ENCODE measurements at regions not wholly inside any gene's neighbourhood (a gene's known extent, or its start where the extent isn't known, plus 50 kb on each side); places are given as distances from the start of the nearest gene placed in this dataset.

DNA sequence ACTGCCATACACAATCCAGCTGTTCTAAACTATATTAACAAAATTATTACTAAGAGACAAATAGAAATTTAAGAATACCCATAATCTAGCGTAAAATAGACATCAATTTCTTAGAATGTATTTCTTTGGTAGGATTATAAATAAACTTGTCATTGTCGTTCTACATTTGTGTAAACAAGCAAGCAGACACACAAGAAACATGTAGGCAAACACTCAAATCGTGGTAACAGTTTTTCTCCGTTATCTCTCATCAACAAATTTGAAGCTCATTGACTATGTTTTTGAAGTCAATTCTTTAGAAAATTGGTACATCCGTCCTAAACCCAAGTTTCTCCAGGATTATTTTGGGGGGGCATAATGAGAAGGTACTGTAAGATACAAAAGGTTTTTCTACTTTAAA, 832.2 kb downstream of the DTWD2 start:
- TF ChIP-seq EP300 (IDR thresholded peaks at IDR 0.05) (no peak), POLR2A (IDR thresholded peaks at IDR 0.05) (no peak), POLR2AphosphoS5 (IDR thresholded peaks at IDR 0.05) (no peak)
- TF ChIP-seq, protein P1, sequence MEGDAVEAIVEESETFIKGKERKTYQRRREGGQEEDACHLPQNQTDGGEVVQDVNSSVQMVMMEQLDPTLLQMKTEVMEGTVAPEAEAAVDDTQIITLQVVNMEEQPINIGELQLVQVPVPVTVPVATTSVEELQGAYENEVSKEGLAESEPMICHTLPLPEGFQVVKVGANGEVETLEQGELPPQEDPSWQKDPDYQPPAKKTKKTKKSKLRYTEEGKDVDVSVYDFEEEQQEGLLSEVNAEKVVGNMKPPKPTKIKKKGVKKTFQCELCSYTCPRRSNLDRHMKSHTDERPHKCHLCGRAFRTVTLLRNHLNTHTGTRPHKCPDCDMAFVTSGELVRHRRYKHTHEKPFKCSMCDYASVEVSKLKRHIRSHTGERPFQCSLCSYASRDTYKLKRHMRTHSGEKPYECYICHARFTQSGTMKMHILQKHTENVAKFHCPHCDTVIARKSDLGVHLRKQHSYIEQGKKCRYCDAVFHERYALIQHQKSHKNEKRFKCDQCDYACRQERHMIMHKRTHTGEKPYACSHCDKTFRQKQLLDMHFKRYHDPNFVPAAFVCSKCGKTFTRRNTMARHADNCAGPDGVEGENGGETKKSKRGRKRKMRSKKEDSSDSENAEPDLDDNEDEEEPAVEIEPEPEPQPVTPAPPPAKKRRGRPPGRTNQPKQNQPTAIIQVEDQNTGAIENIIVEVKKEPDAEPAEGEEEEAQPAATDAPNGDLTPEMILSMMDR (IDR thresholded peaks at IDR 0.05), result no peak
- Histone ChIP-seq H3K27ac (no peak overlapping the region), H3K36me3 (no peaks in the 10 kb centered on the region), H3K4me3 (no peak overlapping the region), H3K4me1 (no peaks in the 10 kb centered on the region), H3K27me3 (no peaks in the 10 kb centered on the region), H3K9me3 (no peaks in the 10 kb centered on the region)
- no peak for ATAC-seq
- WGBS, 2 donors (ENCODE audit: low coverage in 1 of 2), result 84 to 88% methylated on average over 5 of the region's 5 CpGs

DNA sequence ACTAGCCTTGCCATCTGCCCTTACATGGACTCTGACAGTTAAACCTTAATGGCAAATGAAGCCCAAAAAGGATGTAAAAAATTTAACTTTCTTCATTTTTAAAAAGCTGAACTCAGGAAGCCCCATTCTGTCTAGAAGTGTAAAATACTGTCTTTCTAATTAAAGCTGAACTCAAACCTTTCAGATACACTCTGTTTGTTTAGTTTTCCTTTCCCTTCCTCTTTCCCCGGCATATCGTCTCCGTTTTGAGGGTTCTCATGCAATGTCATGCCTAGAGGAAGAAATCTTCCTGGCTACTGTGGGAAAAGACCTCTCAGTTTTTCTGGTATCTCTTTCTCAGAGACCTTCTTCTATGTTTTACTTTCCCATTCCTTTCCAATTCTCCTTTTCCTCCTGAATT, 841.5 kb downstream of the DTWD2 start:
- Histone ChIP-seq H3K36me3 (no peaks in the 10 kb centered on the region), H3K9me3 (no peaks in the 10 kb centered on the region), H3K4me1 (no peaks in the 10 kb centered on the region), H3K27me3 (no peaks in the 10 kb centered on the region), H3K27ac (no peak overlapping the region), H3K4me3 (no peak overlapping the region)
- no peak for TF ChIP-seq EP300 (IDR thresholded peaks at IDR 0.05)
- no peak for TF ChIP-seq POLR2A (IDR thresholded peaks at IDR 0.05)
- TF ChIP-seq, protein P1 (IDR thresholded peaks at IDR 0.05), result no peak
- TF ChIP-seq POLR2AphosphoS5 (IDR thresholded peaks at IDR 0.05), result no peak
- no peak for ATAC-seq
- WGBS, 2 donors (ENCODE audit: low coverage in 1 of 2), result 37 to 73% methylated on average over 3 of the region's 3 CpGs

GRCh38 chr5:118144540-118144939, 843.8 kb downstream of the DTWD2 start:
- no peak overlapping the region for H3K27ac ChIP-seq
- ATAC-seq, result no peak
- no peak overlapping the region for H3K4me3 ChIP-seq
- H3K36me3 ChIP-seq, result no peaks in the 10 kb centered on the region
- WGBS, 2 donors (ENCODE audit: low coverage in 1 of 2), result 49 to 100% methylated on average over 1 to 2 of the region's 2 CpGs
- no peaks in the 10 kb centered on the region for H3K9me3 ChIP-seq
- no peaks in the 10 kb centered on the region for H3K27me3 ChIP-seq
- no peaks in the 10 kb centered on the region for H3K4me1 ChIP-seq
- TF ChIP-seq EP300 (IDR thresholded peaks at IDR 0.05) (no peak), POLR2A (IDR thresholded peaks at IDR 0.05) (no peak), POLR2AphosphoS5 (IDR thresholded peaks at IDR 0.05) (no peak)
- TF ChIP-seq, protein P1 (IDR thresholded peaks at IDR 0.05), result no peak

- 40 to 60% methylated on average over 1 of the region's 1 CpG for WGBS, 2 donors (ENCODE audit: low coverage in 1 of 2)
- Histone ChIP-seq H3K27me3 (no peaks in the 10 kb centered on the region), H3K27ac (no peak overlapping the region), H3K4me3 (no peak overlapping the region), H3K4me1 (no peaks in the 10 kb centered on the region), H3K9me3 (no peaks in the 10 kb centered on the region), H3K36me3 (no peaks in the 10 kb centered on the region)
- no peak for ATAC-seq
- TF ChIP-seq POLR2A (IDR thresholded peaks at IDR 0.05), result no peak
- TF ChIP-seq, protein P1 (IDR thresholded peaks at IDR 0.05), result no peak
These were observed 849.0 kb downstream of the DTWD2 start for GRCh38 chr5:118139361-118139760.

GRCh38 chr5:118126159-118126558, 862.2 kb downstream of the DTWD2 start:
- Histone ChIP-seq H3K9me3 (no peaks in the 10 kb centered on the region), H3K4me3 (no peak overlapping the region), H3K36me3 (no peaks in the 10 kb centered on the region), H3K27ac (no peak overlapping the region), H3K27me3 (no peaks in the 10 kb centered on the region), H3K4me1 (no peaks in the 10 kb centered on the region)
- TF ChIP-seq POLR2AphosphoS5 (IDR thresholded peaks at IDR 0.05), result no peak
- TF ChIP-seq, protein P1 (IDR thresholded peaks at IDR 0.05), result no peak
- TF ChIP-seq POLR2A (IDR thresholded peaks at IDR 0.05), result no peak
- TF ChIP-seq EP300 (IDR thresholded peaks at IDR 0.05), result no peak
- no peak for ATAC-seq
